GM12878 (cell line): ENCODE measurements at regions not wholly inside any gene's neighbourhood (a gene's known extent, or its start where the extent isn't known, plus 50 kb on each side); places are given as distances from the start of the nearest gene placed in this dataset.

Experiments
- ATAC-seq: fragments of 200-7000 bp; cut with Tn5 transposase; 3 replicates; pipeline ENCODE4 v1.9.1; 2020; ENCODE audit warnings: mild to moderate bottlenecking, moderate library complexity
- BruUV-seq: library from RNA; stranded (reverse); fragments of 400-500 nt; replicated peaks from 2 replicates; lab custom pipeline; 2021; lab: Mats Ljungman, UMichigan
- CTCF ChIA-PET: fragments of 300-600 bp; sonication (Branson Sonifier 250); formaldehyde crosslinking; extraction: SDS; loops from one replicate; lab custom pipeline; 2021; ENCODE audit warnings: inconsistent platforms; lab: Yijun Ruan, JAX
- POLR2A ChIA-PET: fragments of 350-600 bp; formaldehyde crosslinking; extraction: SDS; loops from one replicate; lab custom pipeline; 2021; ENCODE audit warnings: inconsistent platforms; lab: Charles Lee
- RAD21 ChIA-PET: fragments of 300-600 bp; sonication (Branson Sonifier 250); formaldehyde crosslinking; loops from one replicate; lab custom pipeline; 2023; ENCODE audit warnings: antibody characterized with exemption; ENCODE audit not compliant: unreplicated experiment; lab: Charles Lee
- SMC1A ChIA-PET: fragments of 300-600 bp; sonication (Branson Sonifier 250); formaldehyde crosslinking; loops from one replicate; lab custom pipeline; 2023; ENCODE audit not compliant: unreplicated experiment, uncharacterized antibody; lab: Charles Lee
- DNase-seq: peaks from one replicate; pipeline ENCODE4 v3.0.0-alpha.2; 2011; ENCODE audit warnings: low read depth, low spot score
- FAIRE-seq: peaks from 3 replicates; lab custom pipeline; 2011; peaks lifted over from hg19 to GRCh38; lab: Jason Lieb, UNC
- H2AFZ ChIP-seq: 2 replicates; pipeline ENCODE4 v1.6.0; 2011; ENCODE audit warnings: low read depth, low read length, control low read depth; ENCODE audit not compliant: control insufficient read depth
- H3K27ac ChIP-seq: 2 replicates; pipeline ENCODE4 v1.5.1; 2011; ENCODE audit warnings: control low read depth; ENCODE audit not compliant: control insufficient read depth, insufficient read depth
- H3K27me3 ChIP-seq, 2 experiments: replicated peaks in 1 of 2; 2 replicates each; pipeline versions ENCODE4 v1.6.0 to v1.6.1; 2011; ENCODE audit warnings: low read length in 1 of 2; ENCODE audit not compliant: control insufficient read depth in 2 of 2, insufficient read depth in 2 of 2
- H3K36me3 ChIP-seq, 2 experiments: 2 replicates each; pipeline ENCODE4 v1.5.1; 2011; ENCODE audit warnings: low read length in 1 of 2; ENCODE audit not compliant: control insufficient read depth in 2 of 2, insufficient read depth in 2 of 2
- H3K4me1 ChIP-seq: 2 replicates; pipeline ENCODE4 v1.6.1; 2011; ENCODE audit warnings: mild to moderate bottlenecking, low read length, moderate library complexity, mixed read lengths; ENCODE audit not compliant: control insufficient read depth, insufficient read depth
- H3K4me2 ChIP-seq: 2 replicates; pipeline ENCODE4 v1.6.0; 2011; ENCODE audit warnings: control low read depth; ENCODE audit not compliant: control insufficient read depth, insufficient read depth
- H3K4me3 ChIP-seq: fragments of 200-600 bp; sonication (generic); 2 replicates; pipeline ENCODE4 v1.5.1; 2016
- H3K79me2 ChIP-seq: 2 replicates; pipeline ENCODE4 v1.6.0; 2011; ENCODE audit warnings: low read length; ENCODE audit not compliant: control insufficient read depth, insufficient read depth
- H3K9ac ChIP-seq: 2 replicates; pipeline ENCODE4 v1.8.0; 2011; ENCODE audit warnings: low read length, control low read depth, mixed read lengths; ENCODE audit not compliant: control insufficient read depth, insufficient read depth
- H3K9me3 ChIP-seq: replicated peaks from 3 replicates; pipeline ENCODE4 v1.5.1; 2011; ENCODE audit warnings: mild to moderate bottlenecking, low read length; ENCODE audit not compliant: control insufficient read depth, insufficient read depth
- H4K20me1 ChIP-seq: 2 replicates; pipeline ENCODE4 v1.6.0; 2011; ENCODE audit not compliant: control insufficient read depth, insufficient read depth
- BCL11A ChIP-seq: IDR thresholded peaks from 2 replicates; pipeline ENCODE4 v1.6.1; 2011; ENCODE audit warnings: low read depth, low read length
- E2F8 ChIP-seq: fragments of 450-650 bp; IDR thresholded peaks from 2 replicates; pipeline ENCODE4 v1.6.1; 2018; ENCODE audit warnings: mild to moderate bottlenecking, low read depth, moderate library complexity; ENCODE audit not compliant: partially characterized antibody
- EP300 ChIP-seq, 2 experiments: fragments of 150-350 bp in 1 of 2; IDR thresholded peaks; 2 replicates each; pipeline ENCODE4 v1.6.1; 2011 to 2012; ENCODE audit warnings: low read depth in 2 of 2, low read length in 2 of 2, borderline replicate concordance in 1 of 2, improper control_type of control experiment in 1 of 2, inconsistent platforms in 1 of 2; ENCODE audit not compliant: control insufficient read depth in 1 of 2
- NBN ChIP-seq: fragments of 450-650 bp; IDR thresholded peaks from 2 replicates; pipeline ENCODE4 v1.6.1; 2016
- POLR2AphosphoS2 ChIP-seq: IDR thresholded peaks from 2 replicates; pipeline ENCODE4 v1.6.1; 2011; ENCODE audit warnings: low read depth, mild to moderate bottlenecking, low read length, improper control_type of control experiment, moderate library complexity
- RELB ChIP-seq: fragments of 450-650 bp; IDR thresholded peaks from 2 replicates; pipeline ENCODE4 v1.6.1; 2017; ENCODE audit warnings: low read depth, mild to moderate bottlenecking, moderate library complexity
- WRNIP1 ChIP-seq: IDR thresholded peaks from 2 replicates; pipeline ENCODE4 v1.6.1; 2011; ENCODE audit warnings: low read depth, low read length, improper control_type of control experiment, borderline replicate concordance
- ZNF687 ChIP-seq: fragments of 450-650 bp; IDR thresholded peaks from 2 replicates; pipeline ENCODE4 v1.6.1; 2017; ENCODE audit warnings: mild to moderate bottlenecking, moderate library complexity
- WGBS: methylation state at CpG from one replicate; pipeline ENCODE4 v1.1.6; 2016; ENCODE audit warnings: low lambda C conversion rate; ENCODE audit not compliant: insufficient replicate concordance, insufficient coverage; ENCODE audit errors: missing lambda C conversion rate; 5-methylcytosine and 5-hydroxymethylcytosine counted together
- in situ Hi-C: fragments of 300-500 bp; cut with MboI; formaldehyde crosslinking; loops from 9 replicates; pipeline ENCODE4 v1.14.3; 2018; ENCODE audit warnings: mixed read lengths
- intact Hi-C: fragments of 100-400 bp; cut with micrococcal nuclease; formaldehyde crosslinking; loops from one replicate; pipeline ENCODE4 v1.14.2; 2022; ENCODE audit not compliant: unreplicated experiment
- TF ChIP-seq, protein P1 (sequence below): fragments of 450-650 bp; IDR thresholded peaks from 2 replicates; pipeline ENCODE4 v1.6.1; 2017; ENCODE audit warnings: antibody characterized with exemption, mild to moderate bottlenecking, moderate library complexity
- TF ChIP-seq, protein P2 (sequence below): fragments of 450-650 bp; IDR thresholded peaks from 2 replicates; pipeline ENCODE4 v1.6.1; 2017; ENCODE audit warnings: mild to moderate bottlenecking, low read depth, inconsistent platforms; ENCODE audit not compliant: poor library complexity, severe bottlenecking

GRCh38 chr2:128651000-128651399, 332.3 kb upstream of the HS6ST1 start:
- no peaks in the 10 kb centered on the region for H3K79me2 ChIP-seq
- in situ Hi-C loops (no loop called here), intact Hi-C loops (no loop called here)
- CTCF ChIA-PET: no interaction called here
- no peaks in the 10 kb centered on the region for H3K9me3 ChIP-seq
- POLR2A ChIA-PET: no interaction called here
- 0 out of 3 replicates have a peak, but pooled peaks have one; percentile 25 for ATAC-seq
- H3K4me3 ChIP-seq: no peak overlapping the region
- no peak overlapping the region for H3K27ac ChIP-seq
- SMC1A ChIA-PET: no interaction called here
- no peak for DNase-seq
- H4K20me1 ChIP-seq: no peaks in the 10 kb centered on the region
- 2% methylated on average over 2 of the region's 2 CpGs for WGBS
- no TSS peak for BruUV-seq
- no peaks in the 10 kb centered on the region; a peak in 1 of 4 replicates for H3K27me3 ChIP-seq
- FAIRE-seq: no peak
- no peak overlapping the region for H3K9ac ChIP-seq
- RAD21 ChIA-PET: no interaction called here
- H3K36me3 ChIP-seq: no peaks in the 10 kb centered on the region
- no peak overlapping the region for H2AFZ ChIP-seq
- no peaks in the 10 kb centered on the region for H3K4me1 ChIP-seq
- H3K4me2 ChIP-seq: no peak overlapping the region
- TF ChIP-seq BCL11A: no peak
- no peak for TF ChIP-seq E2F8
- no peak for TF ChIP-seq ZNF687
- no peak for TF ChIP-seq NBN
- no peak for TF ChIP-seq RELB
- TF ChIP-seq, protein P1, sequence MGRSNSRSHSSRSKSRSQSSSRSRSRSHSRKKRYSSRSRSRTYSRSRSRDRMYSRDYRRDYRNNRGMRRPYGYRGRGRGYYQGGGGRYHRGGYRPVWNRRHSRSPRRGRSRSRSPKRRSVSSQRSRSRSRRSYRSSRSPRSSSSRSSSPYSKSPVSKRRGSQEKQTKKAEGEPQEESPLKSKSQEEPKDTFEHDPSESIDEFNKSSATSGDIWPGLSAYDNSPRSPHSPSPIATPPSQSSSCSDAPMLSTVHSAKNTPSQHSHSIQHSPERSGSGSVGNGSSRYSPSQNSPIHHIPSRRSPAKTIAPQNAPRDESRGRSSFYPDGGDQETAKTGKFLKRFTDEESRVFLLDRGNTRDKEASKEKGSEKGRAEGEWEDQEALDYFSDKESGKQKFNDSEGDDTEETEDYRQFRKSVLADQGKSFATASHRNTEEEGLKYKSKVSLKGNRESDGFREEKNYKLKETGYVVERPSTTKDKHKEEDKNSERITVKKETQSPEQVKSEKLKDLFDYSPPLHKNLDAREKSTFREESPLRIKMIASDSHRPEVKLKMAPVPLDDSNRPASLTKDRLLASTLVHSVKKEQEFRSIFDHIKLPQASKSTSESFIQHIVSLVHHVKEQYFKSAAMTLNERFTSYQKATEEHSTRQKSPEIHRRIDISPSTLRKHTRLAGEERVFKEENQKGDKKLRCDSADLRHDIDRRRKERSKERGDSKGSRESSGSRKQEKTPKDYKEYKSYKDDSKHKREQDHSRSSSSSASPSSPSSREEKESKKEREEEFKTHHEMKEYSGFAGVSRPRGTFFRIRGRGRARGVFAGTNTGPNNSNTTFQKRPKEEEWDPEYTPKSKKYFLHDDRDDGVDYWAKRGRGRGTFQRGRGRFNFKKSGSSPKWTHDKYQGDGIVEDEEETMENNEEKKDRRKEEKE: no peak
- TF ChIP-seq POLR2AphosphoS2: no peak
- TF ChIP-seq EP300 (IDR thresholded peaks at IDR 0.05; ENCODE audit: borderline replicate concordance in 1 of 2, control insufficient read depth in 1 of 2, low read depth in 2 of 2, low read length in 2 of 2): no peak
- TF ChIP-seq WRNIP1: no peak
- TF ChIP-seq, protein P2, sequence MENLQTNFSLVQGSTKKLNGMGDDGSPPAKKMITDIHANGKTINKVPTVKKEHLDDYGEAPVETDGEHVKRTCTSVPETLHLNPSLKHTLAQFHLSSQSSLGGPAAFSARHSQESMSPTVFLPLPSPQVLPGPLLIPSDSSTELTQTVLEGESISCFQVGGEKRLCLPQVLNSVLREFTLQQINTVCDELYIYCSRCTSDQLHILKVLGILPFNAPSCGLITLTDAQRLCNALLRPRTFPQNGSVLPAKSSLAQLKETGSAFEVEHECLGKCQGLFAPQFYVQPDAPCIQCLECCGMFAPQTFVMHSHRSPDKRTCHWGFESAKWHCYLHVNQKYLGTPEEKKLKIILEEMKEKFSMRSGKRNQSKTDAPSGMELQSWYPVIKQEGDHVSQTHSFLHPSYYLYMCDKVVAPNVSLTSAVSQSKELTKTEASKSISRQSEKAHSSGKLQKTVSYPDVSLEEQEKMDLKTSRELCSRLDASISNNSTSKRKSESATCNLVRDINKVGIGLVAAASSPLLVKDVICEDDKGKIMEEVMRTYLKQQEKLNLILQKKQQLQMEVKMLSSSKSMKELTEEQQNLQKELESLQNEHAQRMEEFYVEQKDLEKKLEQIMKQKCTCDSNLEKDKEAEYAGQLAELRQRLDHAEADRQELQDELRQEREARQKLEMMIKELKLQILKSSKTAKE: no peak
